SHP77 (cell line): ENCODE measurements at regions not wholly inside any gene's neighbourhood (a gene's known extent, or its start where the extent isn't known, plus 50 kb on each side); places are given as distances from the start of the nearest gene placed in this dataset.
"Not testable (repeated sequence)": the region's sequence is repeated elsewhere in the genome, so short reads cannot be mapped to it uniquely, and the experiment has no call there.

Experiments
- DNase-seq, 2 experiments: peaks; one replicate each; lab custom pipeline; 2025; lab: John Stamatoyannopoulos, UW

DNA sequence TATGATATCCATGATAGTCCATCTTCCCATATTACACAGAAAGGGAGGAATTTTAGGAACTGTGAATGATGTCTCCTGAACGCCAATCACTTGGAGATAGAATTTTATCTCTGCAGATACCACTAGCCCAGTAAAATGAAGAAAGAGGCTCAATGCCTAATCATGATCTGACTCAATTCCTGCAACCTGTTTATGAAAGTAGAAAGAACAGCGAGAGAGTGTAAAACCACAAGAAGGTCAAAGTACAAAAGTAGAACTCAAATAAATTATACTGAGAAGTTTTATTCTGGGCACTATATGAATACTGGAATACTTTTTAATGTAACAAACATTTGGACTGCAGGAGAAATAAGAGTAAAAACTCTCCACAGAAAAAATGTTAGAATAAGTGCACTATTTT is 892.1 kb upstream of the DDX18 start:
- no peak for DNase-seq

DNA sequence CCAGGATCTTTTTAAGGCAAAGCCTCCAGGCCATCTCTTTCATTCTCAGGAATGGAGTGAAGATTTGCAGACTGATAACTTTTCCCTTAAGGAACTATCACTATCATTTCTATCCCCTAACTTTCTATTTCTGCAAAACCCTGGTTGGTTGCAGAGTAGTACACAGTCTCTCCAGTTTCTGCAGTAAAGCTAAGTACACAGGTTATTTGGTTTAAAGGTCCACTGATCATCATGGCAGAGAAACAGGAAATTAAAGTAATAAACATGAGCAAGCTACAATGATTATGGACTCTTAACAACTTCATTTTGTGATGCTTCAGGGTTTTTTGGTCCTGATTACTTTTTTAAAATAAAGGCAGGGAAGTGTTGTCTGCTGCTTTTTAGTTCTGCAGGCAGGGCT is 890.0 kb upstream of the DDX18 start:
- no peak for DNase-seq

DNA sequence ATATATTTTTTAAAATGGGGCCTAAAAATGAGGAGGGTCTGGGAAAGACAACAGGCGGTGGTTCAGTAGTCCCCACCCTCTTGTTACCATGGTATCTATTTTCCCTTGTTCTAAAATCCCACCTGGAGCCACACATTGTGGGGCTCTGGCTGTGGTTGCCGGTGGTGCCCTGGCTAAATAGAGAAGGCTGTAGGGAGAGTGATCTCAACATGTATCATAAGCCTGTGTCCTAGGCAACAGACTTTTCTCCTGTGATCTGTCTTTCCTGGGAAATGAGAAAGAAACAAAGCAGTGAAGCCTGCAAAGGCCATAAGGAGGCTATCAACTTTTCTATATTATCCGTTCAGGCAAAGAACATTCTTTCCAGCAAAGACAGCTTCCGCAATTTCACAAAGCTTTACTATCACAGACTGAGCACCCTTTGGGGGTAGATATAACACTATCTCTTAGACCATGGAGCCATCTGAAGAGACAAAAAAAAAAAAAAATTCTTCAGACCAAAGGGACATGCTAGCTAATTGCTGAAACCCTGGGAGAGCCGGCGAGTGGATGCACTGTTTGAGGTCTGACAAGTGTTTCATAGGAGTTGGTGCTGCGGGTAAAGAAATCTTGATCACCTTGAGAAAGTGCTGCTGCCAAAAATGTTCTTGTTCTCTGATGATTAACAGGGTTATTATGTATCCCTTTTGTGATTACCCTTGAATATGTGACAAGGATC is 879.2 kb upstream of the DDX18 start:
- no peak for DNase-seq

DNA sequence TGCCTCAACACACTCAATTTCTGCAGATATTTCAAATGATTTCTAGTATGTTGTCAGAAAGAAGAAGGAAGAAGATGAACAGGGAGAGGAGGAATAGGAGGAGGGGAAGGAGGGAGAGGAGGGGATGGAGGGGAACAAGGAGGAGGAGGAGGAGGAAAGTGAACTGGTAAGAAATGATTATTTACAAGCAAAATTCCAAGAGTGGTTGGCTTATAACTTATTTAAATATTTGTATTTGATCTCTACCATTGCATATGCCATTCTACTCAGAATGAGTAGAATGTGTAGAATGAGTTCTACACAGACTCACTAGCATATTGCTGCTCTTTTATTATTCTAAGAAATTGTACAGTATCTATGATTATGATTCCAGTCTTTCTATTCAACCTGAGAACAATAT is 866.2 kb upstream of the DDX18 start:
- no peak for DNase-seq

DNA sequence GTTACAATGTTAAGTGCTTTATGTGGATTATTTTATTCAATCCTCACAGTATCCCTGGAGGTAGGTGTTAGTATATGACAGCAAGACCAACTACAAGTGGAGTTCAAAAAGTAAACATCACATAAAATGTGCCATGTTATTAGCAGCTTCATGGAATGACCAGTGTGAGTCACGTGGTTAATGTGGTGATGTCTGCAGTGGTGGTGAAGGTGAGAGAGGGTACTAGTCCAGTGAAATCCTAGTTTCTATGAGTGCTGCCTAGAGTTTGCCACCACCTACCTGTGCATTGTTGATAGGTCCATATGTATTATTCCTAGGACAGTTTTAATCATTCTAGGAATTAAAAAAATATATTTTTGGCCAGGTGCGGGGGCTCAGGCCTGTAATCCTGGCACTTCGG is 865.2 kb upstream of the DDX18 start:
- no peak for DNase-seq

DNA sequence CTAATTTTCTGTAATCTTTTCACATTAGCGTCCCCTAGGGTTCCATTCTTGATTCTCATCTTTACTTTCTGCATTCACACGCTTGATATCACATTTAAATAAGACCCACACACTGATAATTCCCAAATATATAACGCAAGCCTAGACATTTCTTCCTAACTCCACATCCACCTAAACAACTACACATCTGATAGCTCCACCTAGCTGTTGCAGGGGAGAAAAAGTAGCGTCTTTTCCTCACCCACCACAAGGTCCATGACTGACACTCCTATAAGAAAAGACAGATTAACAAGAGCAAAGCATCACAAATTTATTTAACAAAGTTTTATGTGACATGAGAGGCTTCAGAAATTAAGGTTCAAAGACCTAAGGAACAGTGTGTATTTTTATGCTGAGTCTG is 862.2 kb upstream of the DDX18 start:
- no peak for DNase-seq

DNA sequence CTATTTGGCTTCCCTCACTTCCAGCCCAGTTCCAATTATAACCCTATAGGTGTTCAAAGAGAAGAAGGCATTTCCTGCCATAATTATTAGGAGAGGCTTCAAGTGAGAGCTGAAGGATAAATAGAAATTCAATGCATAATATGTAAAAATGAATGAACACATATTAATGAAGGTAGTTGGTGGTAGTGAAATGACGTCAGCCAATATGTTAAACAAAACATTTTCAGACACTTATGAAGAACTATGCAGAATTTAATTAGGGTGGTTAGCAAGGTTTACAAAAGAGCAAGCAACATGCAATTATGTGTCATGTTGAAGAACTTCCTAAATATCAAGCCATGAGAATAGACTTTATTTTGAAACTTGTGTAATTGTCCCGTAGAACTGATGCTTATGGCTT is 858.8 kb upstream of the DDX18 start:
- DNase-seq, result no peak

DNA sequence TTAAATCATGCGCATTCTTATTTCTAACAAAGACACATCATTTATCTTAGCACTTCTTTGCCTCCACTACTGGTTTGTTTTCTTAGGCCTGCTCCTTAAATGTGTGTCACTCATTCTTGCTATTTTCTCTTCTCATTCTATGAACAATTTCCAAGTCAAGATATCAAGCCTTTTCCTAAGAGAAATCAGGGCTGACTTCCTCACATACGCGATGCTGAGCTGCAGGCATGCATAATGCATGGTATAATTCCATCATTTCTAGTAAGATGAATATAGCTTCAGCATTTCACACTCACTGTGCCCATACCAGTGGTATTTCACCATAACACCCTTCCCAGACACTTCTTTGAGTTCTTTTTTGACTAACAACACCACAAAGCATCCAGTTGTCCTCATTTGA is 838.9 kb upstream of the DDX18 start:
- no peak for DNase-seq

DNA sequence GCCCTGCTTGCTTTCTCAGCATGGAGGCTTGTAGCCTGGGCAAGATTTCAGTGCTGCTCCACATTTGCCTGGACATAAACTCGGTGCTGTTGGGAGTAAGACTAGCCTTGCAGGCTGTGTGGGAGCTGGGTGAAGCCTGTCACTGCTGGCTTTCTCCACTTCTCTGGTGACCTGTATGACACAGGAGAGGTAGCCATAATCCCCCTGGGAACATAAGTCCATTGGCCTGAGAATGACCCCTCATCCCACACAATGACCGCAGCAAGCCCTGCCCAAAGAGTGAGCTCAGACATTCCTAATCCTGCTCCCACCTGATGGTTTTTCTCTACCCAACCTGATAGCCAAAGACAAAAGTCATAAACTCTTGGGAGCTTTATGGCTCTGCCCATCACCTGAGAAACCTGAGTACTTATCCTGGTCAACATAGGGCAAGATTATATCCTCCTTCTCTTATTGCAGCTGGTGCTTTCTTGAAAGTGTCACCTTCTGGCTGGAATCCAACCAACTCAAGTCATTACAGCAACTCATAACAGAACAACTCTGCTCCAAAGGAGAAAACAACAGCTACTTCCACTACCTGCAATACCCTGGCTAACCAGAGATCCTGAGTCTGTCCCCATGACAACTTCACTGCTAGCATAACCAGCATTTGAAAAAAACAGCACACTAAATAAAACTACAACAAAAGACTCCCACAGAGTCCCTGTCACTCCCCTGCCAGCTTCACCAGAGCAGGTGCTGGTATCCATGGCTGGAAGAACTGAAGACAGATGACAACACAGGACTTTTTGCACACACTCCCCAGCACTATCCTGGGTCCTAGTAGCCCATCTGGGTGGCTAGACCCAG is 834.4 kb upstream of the DDX18 start:
- no peak for DNase-seq

DNA sequence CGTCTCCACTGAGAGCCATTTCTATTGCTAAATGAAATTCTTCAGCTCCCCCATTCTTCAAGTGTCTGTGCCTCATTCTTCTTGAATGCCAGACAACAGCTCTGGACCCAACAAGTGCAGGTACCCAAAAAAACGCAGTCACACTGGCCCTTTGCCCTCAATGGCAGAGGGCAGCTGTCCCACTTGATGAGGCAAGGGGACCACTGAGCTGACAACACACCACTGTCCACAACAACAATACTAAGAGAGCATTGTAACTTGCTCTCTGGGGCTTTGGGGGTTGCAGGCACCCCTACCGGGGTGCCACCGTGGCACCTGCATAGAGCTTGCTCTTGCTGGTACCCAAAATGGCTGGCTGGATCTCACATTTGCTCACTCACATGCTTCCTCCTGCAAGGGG is 827.0 kb upstream of the DDX18 start:
- no peak for DNase-seq

DNA sequence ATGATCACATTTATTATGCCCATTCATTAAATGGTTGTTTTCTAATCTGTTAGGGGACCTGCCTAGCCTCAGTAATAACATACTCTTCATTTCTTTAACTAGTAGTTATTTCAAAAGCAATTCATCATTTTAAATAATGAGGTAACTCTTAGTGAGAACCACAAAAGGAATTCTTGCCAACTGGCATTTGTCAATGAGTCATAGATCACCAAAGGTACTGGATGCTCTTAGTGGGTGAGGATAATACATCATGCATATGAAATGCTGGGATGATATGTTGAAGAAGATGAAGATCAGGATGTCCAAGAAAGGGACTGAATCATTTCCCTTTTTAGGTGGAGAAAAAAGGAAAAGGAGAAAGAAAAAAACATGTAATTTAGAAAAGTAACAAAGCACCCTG is 826.2 kb upstream of the DDX18 start:
- no peak for DNase-seq

DNA sequence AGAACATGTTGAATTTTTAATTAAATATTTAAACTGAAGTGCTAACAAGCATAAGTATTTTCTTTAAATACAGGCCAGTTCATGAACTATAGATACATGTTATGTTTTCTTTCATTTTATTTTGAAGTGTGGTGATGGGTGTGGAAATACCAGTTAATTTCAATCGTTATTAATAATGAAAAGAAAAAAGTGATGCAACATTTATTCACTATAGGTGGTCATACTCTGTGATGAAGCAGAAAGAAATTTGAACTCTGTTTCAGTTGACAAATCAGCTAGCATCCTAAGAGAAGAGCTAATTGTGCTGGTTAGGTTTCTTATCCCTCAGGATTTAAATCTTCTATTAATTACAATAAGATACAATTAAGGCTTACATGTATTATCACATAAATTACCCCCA is 795.1 kb upstream of the DDX18 start:
- no peak for DNase-seq

DNA sequence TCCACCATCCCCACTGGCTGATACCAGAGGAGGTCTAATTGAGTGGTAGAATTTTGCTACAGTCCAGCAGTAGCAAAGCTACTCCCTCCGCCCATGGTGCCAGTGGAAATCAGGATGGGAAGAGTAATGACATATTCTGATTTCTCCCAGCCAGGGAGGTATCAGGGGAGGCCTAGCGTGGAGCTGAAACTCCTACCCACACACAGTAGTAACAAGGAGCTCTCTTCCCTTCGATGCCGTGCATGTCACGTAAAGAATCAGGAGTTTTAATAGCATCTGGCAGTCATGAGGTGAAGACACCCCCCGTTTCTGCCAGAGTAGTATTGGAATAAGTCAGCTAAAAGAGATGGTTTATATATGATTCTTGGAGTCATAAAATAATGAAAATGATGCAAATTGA is 786.8 kb upstream of the DDX18 start:
- DNase-seq, result no peak

DNA sequence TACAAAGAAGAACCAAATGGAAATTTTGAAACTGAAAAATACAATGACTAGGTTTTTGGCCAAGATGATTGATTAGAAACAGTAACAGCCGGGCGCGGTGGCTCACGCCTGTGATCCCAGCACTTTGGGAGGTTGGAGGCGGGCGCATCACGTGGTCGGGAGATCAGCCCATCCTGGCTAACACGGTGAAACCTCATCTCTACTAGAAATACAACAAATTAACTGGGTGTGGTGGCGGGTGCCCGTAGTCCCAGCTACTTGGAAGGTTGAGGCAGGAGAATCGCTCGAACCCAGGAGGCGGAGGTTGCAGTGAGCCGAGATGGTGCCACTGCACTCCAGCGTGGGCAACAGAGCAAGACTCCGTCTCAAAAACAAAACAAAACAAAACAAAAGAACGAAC is 785.8 kb upstream of the DDX18 start:
- not testable (repeated sequence) for DNase-seq

DNA sequence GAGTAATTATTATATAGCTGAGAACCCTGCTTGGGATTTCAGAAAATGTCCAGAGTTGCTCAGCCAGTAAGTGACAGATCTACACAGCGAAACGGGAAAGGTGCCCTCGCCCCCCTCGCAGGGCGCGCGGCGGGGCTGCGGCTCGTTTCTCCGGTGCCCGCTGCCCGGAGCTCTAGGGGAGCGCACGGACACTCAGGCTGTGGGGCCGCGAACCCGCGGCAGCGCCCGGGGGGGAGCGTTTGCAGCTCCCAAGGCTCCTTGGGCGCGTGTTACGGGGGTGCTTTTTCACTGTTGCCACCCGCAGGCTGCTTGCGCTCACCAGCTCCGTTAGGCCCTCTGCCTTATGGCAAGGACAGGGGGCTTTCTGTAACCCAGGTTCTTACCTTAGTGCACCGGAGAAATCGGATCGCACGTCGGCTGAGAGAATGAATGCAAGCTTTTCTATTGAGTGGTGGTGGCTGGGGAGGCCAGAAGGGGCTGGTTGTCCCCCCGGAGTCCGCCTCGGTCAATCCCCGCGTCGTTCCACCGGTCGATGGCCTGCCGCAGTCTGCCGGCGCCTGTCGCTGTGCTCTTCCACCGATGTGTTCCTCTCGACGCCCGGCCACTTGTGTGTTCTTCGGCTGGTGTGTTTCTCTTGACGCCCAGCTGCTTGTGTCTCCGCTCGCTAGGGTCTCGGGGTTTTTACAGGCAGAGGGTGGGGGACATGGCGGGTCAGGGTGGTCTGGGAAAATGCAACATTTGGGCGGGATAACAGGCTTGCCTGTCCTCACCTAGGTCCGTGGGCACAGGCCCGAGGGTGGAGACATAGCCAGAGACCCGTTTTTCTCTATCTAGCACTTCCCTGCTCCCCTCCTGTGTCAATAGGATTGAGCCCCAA is 758.8 kb upstream of the DDX18 start:
- no peak for DNase-seq

DNA sequence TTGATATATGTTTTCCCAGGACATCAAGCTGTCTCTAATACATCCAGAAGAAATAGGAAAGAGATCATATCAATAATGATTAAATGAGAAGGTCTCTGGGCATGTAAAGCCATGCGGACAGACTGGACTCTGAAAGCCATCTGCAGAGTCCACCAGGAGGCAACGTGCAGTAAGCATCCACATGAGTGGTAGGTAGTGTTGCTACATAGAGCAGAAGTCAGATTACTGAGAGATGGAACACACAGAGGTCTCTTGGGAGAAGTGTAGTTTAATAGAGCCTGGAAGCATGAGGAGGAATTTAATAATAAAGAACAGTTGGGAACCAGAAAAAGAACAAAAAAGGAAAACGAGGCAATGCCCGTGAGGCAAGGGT is 758.1 kb upstream of the DDX18 start:
- no peak for DNase-seq

DNA sequence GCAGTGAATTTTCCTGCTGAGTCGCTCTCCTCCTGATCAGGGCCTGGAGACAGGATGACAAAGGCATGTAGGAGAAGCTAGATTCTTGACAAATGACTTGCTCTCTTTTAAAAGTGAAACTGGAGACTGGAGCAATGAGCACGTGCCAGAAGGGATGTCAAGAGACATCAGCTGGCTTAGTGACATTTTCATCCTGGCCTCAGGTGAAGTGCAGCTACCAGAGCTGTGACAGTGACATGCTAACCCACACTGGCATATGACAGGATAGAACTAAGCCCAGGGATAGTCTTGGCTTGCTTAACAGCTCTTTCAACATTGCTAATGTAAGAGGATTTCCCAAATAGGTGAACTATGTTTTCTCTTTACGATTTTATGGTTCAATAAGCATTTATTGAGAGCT is 757.5 kb upstream of the DDX18 start:
- DNase-seq, result no peak

DNA sequence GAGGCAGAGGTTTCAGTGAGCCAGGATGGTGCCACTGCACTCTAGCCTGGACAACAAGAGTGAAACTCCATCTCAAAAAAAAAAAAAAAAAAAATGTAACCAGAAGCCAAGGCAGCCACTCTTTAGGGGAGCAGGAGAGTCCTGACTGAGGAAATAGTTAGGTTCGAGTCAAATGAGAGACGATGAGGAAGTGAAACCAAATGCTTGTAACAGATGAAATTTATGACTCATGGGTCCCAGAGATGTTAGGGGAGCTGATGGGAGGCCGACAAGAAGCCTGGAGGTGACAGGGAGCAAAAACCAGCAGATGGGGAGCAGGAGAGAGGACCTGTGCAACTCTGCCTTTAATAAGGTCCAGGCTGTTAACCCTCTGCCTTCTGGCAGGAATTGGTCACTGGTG is 756.1 kb upstream of the DDX18 start:
- DNase-seq, result no peak

DNA sequence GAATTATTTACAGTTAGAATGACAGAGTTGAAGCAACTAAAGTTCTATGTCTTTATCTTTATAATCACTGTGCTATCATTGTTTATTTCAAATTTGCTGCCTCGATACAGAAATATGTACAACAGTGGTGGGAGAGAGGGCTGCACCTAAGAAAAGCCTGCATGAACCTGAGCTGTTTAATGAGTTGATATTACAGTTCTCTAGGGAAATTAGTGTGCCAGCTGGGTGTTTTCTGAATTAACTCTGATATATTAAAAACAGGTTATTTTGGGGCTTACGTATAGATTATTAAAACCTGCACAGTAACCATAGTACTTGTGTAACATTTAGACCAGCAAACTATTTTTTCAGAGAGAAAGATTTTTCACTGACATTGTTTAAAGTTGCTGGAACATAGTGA is 750.5 kb upstream of the DDX18 start:
- DNase-seq, result no peak

DNA sequence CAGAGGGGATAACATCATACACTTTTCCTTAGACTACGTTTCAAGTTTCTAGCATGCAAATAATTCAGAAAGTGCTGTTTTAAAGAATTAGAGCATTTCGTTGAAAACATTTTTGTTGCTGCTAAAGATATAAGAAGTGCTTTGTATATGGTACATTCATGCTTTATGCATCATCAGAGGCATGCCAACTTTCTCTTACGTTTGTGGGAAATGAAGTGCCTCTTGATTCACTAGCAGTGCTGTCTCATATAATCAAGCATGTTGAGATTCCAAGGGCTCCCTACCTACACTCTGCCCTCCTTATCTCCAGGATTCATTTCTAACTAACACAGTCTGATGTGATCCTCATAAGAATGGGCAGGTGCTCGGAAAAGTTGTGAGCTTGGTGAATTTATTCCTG is 748.6 kb upstream of the DDX18 start:
- no peak for DNase-seq

DNA sequence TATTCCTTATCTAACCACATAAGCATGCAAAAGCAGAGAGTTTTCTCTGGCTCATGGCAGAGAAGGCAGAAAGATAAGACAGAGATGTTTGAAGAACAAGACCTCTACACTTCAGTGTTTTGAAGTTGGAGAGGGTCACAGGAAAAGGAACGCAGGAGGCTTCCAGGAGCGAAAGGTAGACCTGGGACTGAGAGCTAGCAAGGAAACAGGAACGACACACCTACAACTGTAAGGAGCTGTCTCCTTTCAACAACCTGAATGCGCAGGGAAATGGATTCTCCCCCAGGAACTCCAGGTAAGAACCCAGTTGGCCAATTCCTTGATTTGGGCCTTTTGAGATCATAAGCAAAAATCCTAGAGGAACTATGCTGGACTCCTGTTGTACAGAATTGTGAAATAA is 746.6 kb upstream of the DDX18 start:
- DNase-seq, result no peak

DNA sequence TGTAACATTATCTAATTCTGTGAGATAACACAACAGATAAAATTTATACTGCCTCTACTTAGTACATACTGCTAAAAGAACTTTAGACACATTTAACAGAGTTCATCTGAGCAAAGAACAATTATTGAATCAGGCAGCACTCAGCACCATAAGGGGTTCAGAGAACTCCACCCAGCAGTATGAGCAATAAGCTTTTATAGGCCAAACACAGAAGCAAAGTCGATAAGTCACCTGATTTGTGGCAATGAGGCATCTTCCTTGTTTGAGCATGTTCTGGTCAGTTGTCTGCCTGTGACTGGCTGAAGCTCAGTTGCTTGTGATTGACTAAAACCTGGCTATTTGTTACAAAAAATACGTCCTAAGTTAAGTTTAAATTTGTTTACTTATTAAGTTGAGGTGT is 746.1 kb upstream of the DDX18 start:
- no peak for DNase-seq

DNA sequence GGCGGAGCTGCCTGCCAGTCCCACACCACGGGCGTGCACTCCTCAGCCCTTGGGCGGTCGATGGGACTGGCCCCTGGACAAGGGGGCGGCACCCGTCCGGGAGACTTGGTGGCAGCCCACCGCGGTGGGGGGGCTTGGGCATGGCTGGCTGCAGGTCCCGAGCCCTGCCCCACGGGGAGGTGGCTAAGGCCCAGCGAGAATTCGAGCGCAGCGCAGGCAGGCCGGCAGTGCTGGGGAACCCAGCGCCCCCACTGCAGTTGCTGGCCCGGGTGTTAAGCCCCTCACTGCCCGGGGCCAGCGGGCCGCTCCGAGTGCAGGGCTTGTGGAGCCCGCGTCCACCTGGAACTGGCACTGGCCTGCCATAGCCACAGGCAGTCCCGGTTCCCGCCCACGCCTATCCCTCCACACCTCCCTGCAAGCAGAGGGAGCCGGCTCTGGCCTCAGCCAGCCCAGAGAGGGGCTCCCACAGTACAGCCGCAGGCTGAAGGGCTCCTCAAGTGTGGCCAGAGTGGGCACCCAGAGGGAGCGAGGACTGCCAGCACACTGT is 742.9 kb upstream of the DDX18 start:
- no peak for DNase-seq
